DMS153 treated with DMSO at 0.1 percent for 48 hours (cell line): ENCODE measurements at regions not wholly inside any gene's neighbourhood (a gene's known extent, or its start where the extent isn't known, plus 50 kb on each side); places are given as distances from the start of the nearest gene placed in this dataset.
A peak's percentile ranks its signal among the peaks of the same experiment; 100 is the strongest.

Experiments
- DNase-seq: peaks from one replicate; lab custom pipeline; 2025; ENCODE audit not compliant: unreplicated experiment; lab: John Stamatoyannopoulos, UW

DNA sequence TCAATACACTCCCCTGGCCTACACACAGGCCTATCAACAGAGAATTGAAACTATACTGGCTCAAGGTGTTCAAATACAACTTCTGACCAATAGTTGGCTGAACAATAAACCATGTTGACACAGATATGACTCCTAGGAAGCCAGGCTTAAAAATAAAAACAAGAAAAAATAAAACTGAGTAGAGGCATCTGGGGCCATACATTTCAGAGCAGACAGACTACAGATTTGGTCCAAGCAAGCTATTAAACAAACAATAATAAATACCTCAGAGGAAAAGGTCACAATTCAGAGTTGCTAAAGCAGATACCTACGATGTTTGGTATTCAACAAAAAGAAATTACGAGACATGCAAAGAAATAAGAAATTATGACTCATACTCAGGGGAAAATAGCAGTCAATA is 132.8 kb upstream of the ACVR2A start:
- no peak for DNase-seq

DNA sequence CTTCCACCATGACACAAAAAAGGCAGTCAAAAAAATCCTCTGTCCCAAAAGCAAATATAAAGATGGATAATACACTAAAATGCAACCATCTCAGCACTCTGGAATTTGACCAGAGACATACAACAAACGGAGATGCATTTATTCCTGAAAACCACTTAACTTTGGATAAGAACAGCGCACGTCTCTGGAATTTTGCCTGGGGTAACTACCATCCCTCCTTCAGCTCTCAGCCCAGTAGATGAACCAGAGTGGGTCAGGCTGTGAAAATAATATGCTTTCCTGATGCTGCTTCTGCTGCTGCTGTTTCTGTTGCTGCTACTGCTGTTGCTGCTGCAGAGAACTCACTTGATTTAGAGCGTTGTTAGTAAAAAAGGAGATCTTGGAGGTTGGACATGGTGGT is 133.8 kb upstream of the ACVR2A start:
- DNase-seq: no peak

DNA sequence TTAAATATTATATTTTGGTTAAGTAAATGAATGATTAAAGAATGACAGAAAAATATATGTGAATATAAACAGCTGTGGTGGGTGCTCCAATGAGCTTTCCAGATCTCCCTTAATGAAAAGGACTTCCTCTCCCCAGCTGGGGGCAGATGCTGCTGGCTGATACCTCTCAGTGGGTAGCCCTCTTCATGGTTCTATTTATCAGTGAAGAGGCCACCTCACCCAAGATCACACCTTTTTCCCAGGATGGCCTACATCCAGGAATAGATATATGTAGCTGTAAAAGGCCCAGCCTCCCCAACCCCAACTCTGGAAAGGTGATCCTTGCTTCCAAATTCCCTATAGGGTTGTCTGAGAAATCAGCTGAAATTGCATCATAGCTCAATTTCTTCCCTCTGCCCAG is 135.2 kb upstream of the ACVR2A start:
- DNase-seq: no peak

DNA sequence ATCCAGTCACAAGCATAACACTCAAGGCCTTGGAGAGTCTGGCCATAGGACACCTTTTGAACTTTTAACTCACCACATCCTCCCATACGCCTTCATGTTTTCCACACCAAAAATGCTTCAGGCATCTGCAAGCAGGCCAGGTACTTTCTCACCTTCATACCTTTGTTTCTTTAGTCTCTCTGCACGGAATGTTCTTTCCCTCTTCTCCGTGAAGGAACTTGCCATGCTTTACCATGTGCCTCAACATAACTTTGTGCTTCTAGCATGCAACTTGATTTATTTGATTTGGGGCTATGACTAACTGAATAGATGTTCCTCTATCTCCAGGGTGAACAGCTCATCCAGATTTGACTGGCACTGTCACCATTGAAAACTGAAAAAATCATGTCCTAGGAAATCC is 141.7 kb upstream of the ACVR2A start:
- no peak for DNase-seq

DNA sequence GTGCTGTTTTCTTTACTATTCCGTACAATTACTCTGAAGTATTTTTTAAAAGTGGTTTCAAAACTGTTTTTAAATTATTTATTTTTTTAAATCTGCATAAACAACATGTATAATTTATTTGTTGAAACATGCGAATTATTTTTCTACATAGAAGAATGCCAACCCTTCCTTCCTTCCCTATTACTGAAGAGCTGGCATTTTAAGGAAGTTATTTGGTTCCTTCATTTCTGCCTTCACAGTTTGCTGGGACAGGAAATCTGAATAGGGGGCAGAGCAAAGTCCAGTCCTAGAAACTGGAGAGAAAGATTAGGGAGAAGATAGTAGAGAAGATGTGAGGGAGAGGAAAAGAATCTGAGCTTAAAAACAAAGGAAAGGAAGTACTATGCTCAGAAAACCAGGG is 146.7 kb upstream of the ACVR2A start:
- no peak for DNase-seq

DNA sequence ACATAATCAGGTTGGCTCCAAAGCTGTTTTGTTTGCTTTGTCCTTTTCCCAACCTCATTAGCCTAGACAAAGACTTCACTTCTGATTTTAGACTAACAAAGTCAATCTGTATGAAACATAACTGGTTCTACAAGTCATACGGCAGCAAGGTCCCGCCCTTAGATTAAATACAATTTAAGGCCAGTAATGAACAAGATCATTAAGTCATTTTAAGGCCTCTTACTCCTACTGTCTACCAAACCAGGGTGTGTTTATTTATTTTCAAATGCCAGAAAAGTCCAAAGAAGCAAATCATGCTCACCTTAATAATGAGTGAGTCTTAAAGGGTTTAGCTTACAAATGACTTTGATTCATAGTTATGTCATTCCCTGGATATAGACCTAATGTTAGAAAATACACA is 148.4 kb upstream of the ACVR2A start:
- DNase-seq: no peak

DNA sequence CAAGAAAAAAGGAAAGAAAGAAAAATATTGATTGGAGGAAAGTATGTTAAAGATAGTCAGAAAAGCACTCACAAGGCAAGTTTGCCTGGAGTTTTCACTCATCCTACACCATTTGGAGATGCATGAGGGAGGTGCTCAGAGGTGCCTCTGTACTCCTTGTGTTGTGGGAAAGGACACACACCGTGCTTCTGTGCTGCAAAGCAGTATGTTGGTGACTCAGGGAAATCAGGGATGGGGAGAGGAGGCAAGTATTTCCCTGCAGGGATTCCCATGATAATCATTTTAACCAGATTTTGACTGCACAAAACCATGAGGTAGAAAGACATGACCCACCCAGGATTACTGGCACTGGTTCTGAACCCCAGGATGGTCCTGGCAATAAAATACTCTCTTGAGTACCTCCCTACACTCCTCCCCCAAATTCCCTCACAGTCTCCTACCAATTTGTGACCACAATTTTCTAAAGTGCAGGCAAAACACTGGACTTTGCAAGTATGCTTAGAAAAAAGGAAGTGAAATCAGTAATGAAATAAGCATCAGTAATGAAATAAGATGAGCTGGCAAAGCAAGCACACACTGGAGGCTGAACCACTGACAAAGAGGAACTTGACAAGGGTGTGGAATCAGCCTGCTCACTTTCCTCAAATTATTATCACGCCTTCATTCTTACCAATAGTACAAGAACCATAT is 155.5 kb upstream of the ACVR2A start:
- no peak for DNase-seq

DNA sequence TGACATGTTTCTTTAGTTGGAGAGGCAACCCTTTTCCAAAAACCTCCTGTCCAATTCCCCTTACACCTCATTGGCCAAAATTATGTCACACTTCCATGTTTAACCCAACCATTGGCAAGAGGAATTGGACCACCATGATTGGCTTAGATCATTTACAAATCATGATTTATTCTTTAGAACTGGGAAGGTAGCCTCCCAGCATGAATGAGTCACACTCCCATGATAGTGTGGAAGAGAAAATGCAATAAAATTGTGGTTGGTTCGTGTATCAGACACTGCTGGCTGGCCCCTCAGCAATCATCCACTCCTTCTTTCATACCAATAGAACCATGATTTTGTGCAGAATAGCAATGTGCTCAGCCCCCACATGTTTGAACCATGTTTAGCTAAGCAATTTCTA is 156.6 kb upstream of the ACVR2A start:
- DNase-seq: no peak

DNA sequence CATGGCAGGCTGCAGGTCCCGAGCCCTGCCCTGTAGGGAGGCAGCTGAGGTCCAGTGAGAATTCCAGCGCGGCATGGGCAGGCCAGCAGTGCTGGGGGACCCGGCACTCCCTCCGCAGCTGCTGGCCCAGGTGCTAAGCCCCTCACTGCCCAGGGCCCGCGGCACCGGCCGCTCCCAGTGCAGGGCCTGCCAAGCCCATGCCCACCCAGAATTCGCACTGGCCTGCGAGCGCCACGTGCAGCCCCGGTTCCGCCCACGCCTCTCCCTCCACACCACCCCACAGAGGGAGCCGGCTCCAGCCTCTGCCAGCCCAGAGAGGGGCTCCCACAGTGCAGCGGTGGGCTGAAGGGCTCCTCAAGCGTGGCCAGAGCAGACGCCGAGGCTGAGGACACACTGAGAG is 158.5 kb upstream of the ACVR2A start:
- DNase-seq: no peak

DNA sequence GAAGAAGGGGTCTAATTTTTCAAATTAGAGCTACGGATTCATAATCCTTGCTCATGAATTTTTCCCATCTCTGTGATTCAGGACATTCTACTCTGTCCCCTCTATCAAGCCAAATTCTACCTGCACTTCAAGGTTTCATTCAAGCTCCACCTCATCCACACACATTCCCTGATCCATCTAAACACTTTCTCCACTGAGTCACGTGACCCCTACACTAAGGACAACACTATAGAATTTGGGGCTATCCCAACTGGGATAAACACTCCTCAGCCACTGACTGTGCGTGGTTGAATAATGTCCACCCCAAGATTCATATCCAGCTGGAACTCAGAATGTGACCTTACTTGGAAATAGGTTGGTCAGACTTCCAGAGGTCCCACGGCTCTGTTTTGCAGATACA is 159.9 kb upstream of the ACVR2A start:
- no peak for DNase-seq

DNA sequence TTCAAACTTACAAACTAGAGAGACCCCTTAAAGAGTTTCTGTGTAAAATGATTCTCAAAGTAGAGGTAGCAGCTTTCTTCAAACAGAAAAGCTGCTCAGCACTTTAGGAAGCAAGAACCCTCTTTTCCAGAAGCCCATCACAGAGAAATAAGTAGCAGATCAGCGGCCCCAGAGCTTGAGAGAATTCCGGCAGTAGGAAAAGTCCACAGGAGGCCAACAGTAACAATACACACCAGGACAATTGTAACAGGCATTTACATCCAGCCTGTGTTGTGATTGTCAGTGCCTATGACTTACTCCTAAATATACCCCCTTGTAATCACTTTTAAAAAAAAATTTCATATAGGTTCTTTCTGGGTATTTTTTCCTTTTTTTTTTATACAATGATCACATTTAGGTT is 161.4 kb upstream of the ACVR2A start:
- no peak for DNase-seq

DNA sequence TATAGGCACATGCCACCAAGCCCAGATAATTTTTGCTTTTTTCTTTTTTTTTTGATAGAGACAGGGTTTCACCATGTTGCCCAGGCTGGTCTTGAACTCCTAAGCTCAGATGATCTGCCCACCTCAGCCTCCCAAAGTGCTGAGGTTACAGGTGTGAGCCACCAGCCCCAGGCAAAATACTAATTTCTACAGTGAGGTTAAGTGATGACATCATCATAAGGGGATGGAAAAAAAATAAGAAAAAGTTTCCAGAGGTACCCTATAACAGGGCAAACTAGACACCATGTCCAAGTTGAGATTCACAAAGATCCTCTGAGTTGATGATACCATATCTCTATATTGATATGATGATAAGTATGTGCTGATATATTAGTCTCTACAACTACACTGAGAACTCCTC is 163.7 kb upstream of the ACVR2A start:
- no peak for DNase-seq

DNA sequence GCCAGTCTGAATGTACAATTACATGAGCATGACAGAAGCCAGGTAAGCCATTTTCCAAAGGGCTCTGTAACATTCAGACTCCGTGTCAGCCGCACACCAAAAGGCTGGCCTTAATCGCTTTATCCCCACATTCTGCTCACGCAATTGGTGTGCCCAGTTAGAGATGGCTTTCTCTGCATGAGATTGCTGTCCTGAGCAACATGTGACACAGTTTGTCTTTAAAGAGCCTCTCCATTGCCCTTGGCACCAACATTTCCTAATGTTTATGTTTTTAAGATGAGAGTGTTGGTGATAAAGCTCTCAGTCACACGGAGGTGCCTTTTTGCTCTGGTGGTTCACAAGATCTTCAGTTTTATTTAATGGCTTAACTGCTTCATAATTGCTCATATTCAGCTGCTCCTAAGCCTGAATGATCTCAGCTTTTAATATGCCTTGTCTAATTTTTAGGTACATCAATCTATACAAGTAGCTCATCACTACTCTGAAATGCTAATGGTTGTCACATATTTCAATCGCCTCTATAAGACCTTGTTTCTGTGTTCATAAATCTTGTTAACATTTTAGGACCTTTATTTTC is 164.8 kb upstream of the ACVR2A start:
- peak; percentile 73 for DNase-seq

DNA sequence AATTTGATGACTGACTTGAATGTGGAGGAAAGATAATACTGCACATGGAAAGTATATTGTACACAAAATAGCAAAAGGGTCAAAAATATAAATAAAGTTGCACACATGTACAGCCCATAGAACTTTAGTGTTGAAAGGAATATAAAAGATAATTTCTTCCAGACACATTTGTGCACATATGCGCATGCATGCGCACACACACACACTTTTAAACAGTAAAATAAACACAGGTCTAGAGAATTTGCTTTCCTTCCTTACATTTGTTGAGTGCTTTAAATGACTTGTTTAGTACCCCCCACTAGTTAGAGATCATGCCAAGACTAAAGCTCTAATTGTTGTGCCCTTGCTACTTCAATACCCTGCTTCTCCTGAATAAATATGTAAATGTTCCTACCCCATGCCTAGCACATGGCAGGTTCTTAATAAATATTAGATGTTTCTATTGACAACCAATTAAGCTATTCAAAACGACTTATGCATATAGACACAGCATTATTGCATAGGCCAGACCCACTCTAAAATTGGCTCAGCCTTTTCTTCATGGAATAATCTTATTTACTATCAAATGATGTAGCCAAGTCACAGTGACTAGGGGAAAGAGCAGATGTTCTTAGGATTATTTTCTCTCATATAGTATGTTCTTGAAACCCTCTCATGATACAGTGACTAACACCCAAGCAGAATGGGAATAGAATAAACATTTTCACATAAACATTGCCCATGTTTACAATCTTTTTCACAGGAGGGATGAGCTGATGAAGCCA is 165.5 kb upstream of the ACVR2A start:
- peak; percentile 73 for DNase-seq

DNA sequence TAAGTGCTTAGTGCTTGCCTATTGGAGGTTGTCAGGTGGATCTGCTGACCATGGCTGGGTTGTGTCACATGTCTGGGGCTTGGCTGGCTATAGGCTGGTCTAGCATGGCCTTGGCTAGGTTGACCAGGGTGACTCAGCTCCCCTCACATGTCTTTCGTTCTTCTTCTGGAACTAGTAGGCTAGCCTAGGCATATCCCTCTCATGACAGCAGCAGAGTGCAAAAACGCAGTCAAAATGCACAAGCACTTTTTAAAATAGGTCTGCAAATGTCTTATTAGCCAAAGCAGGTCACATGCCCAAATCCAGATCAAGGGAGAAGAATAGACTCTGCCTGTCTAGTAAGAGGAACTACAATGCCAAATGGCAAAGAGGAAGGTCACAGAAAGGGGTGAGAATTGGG is 179.7 kb upstream of the ACVR2A start:
- DNase-seq: no peak

DNA sequence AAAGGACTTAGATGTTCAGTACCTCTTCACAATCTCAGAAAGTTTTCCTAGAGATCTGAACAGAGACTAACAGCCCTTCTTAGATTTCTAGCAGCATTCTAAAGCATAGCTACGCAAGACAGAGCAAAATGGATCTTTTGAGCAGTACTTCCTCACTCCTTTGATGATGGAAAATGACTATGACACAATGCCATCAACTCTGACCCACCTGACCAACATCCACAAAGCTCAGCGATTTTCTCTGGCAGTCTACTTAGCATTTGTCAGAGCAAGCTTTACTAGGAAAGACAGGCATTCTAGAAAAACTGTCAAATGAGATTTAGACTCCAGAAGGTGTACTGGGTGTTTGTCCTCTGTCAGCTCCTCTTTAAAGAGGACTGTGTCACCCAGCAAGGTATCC is 180.9 kb upstream of the ACVR2A start:
- DNase-seq: no peak

DNA sequence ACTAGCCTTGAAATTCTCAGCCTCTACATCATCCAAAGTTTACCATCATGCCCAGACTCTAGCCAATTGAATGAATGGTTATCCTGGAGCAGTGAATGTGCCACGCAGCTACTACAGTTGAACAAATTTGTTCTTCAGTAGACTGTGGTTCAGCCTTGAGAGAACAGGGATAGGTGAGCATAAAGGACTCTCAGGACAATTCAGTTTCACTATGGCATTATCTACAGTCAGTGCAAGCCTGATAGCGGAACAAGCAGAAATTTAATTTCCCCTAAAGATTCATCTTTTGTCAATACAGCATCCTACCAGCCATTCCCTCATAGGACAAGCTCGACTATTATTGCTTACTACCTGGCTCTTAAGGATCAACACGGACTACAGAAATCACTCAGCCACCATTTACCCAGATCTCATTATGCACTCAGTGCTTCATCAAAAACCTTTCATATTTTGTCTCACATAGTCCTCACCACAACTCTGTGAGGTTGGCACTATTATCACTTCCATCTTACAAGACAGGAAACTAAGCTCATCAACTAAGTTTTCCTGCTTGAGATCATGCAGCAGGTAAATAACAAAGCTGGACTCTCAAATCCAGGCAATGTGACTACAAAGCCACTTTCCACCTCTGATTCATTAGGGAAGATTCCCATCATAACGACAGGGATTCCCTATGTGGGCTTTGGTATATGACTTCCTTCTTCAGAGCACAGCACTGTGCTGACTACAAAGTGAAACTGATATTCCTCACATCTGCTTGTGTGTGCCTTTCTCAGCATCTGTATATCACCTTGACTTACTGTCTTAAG is 181.5 kb upstream of the ACVR2A start:
- DNase-seq: no peak

DNA sequence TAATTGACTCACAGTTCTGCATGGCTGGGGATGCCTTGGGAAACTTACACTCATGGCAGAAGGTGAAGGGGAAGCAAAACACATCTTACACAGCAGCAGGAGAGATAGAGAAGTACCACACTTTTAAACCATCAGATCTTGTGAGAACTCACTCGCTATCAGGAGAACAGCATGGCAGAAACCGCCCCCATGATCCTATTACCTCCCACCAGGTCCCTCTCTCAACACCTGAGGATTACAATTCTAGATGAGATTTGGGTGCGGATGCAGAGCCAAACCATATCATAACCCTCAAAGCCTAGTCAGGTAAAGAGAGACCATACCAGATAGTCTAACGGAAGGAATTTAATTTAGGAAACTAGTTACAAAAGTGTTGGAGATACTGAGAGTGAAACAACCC is 182.6 kb upstream of the ACVR2A start:
- no peak for DNase-seq

DNA sequence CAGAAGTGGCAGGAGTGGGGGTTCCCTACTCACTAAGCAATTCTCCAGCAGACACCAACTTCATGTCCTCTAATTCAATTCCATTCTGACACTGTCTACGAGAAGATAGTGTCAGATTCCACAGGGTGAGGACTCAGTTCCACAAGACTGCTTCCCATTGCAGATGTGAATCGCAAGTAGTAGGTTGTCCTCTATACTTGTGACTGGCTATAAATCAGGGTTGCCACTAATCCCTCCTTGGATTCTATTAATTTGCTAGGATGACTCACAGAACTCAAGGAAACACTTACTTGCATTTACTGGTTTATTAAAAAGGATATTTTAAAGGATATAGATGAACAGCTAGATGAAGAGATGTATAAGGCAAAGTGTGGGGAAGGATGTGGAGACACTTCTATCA is 184.1 kb upstream of the ACVR2A start:
- no peak for DNase-seq

DNA sequence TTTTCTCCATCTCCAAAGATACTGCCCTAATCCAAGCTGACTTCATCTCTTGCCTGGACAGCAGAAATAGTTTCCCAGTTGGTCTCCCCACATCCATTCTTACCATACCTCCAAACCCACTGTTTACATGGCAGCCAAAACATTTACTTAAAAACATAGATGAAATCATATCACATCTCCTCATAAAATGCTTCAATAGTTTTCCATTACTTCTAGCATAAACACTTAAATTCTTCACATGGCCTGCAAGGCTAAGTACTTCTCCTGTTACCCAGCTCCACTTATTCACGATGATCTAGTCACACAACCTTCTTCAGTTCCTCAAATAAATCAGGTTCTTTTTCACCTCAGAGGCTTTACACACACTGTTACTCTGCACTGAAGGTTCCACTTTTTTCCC is 185.8 kb upstream of the ACVR2A start:
- no peak for DNase-seq

DNA sequence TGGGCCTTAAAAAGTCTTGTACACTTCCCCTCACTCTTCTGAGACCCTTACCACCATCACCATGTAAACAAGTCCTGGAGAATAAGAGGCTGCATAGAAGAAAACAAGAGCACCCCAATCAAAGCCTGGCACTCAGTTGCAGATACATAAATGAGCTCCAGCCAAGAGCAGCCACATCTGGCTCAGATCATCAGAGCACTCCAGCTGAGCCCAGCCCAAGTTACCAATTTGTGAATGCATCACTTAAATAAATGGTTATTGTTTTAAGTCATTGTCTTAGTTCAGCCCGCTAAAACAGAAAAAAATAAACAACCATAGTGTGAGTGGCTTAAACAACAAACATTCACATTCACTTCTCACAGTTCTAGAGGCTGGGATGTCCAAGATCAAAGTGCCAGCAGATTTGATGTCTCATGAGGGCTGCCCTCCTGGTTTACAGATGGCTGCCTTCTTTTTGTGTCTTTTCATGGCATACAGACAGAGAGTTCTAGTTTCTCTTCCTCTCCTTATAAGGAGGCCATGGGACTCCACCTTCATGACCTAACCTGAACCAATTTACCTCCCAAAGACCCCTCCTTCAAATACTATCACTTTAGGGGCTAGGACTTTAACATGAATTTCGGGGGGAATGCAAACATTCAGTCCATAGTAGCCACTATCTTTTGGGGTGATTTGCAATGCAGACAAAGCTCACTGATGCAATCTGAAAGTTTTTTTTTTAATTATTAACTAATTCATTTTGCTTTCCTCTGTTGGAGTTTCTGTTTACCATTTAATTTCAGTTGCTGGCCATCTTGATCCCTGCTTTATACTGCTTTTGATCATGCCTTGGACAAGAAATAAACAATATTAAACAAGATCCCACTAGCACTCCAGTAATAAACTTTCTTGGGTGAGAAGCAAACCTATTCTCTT is 187.5 kb upstream of the ACVR2A start:
- DNase-seq: no peak
